CD14-positive monocyte (primary cell): ENCODE measurements at regions not wholly inside any gene's neighbourhood (a gene's known extent, or its start where the extent isn't known, plus 50 kb on each side); places are given as distances from the start of the nearest gene placed in this dataset.
"Not testable (repeated sequence)": the region's sequence is repeated elsewhere in the genome, so short reads cannot be mapped to it uniquely, and the experiment has no call there.

Experiments
- DNase-seq, 3 donors: peaks; one replicate each; pipeline ENCODE4 v3.0.0-alpha.2; 2011 to 2022
- H2AFZ ChIP-seq: 2 replicates; pipeline ENCODE4 v1.6.0; 2012; ENCODE audit warnings: mild to moderate bottlenecking, low read depth, low read length, inconsistent platforms; ENCODE audit not compliant: insufficient read depth, poor library complexity, severe bottlenecking
- H3K27ac ChIP-seq, 2 donors: 1 replicate in 1 of 2; 2 replicates in 1 of 2; pipeline ENCODE4 v1.5.1; 2012 to 2013; ENCODE audit warnings: low read length in 2 of 2, control low read depth in 1 of 2, inconsistent platforms in 1 of 2, low read depth in 1 of 2, mild to moderate bottlenecking in 1 of 2
- H3K27me3 ChIP-seq, 2 donors: one replicate each; pipeline versions ENCODE4 v1.6.0 to v1.6.1; 2011 to 2013; ENCODE audit warnings: low read length in 2 of 2; ENCODE audit not compliant: control insufficient read depth in 2 of 2, insufficient read depth in 2 of 2
- H3K36me3 ChIP-seq, 2 donors: replicated peaks in 1 of 2; 1 replicate in 1 of 2; 2 replicates in 1 of 2; pipeline versions ENCODE4 v1.5.1 to v1.6.1; 2012 to 2013; ENCODE audit warnings: low read length in 2 of 2, control low read depth in 1 of 2, inconsistent platforms in 1 of 2, mild to moderate bottlenecking in 1 of 2; ENCODE audit not compliant: insufficient read depth in 2 of 2, control insufficient read depth in 1 of 2
- H3K4me1 ChIP-seq, 2 donors: 1 replicate in 1 of 2; 2 replicates in 1 of 2; pipeline versions ENCODE4 v1.5.1 to v1.6.1; 2012 to 2013; ENCODE audit warnings: low read length in 2 of 2, control low read depth in 1 of 2, inconsistent platforms in 1 of 2, mild to moderate bottlenecking in 1 of 2, moderate library complexity in 1 of 2; ENCODE audit not compliant: insufficient read depth in 2 of 2, control insufficient read depth in 1 of 2
- H3K4me2 ChIP-seq: replicated peaks from 2 replicates; pipeline ENCODE3; 2012; ENCODE audit warnings: low read length, moderate library complexity, mild to moderate bottlenecking; ENCODE audit not compliant: poor library complexity, severe bottlenecking; ENCODE audit errors: extremely low read depth
- H3K4me3 ChIP-seq, 3 experiments: fragments of 200-600 bp in 1 of 3; sonication (generic) in 1 of 3; replicated peaks in 1 of 3; 1 replicate in 2 of 3; 2 replicates in 1 of 3; pipeline ENCODE4 v1.5.1; 2011 to 2013; ENCODE audit warnings: low read length in 3 of 3, mild to moderate bottlenecking in 3 of 3, control low read depth in 2 of 3, low read depth in 2 of 3, inconsistent platforms in 1 of 3, moderate library complexity in 1 of 3
- H3K79me2 ChIP-seq: 2 replicates; pipeline ENCODE4 v1.6.0; 2012; ENCODE audit warnings: mild to moderate bottlenecking, control low read depth, inconsistent platforms, low read length, moderate library complexity; ENCODE audit not compliant: insufficient read depth
- H3K9ac ChIP-seq: 2 replicates; pipeline ENCODE4 v1.6.0; 2017; ENCODE audit warnings: low read length, mild to moderate bottlenecking; ENCODE audit not compliant: insufficient read depth, poor library complexity, severe bottlenecking
- H3K9me3 ChIP-seq, 2 donors: replicated peaks in 1 of 2; 1 replicate in 1 of 2; 2 replicates in 1 of 2; pipeline versions ENCODE4 v1.5.1 to v1.6.1; 2012 to 2013; ENCODE audit warnings: low read length in 2 of 2, control low read depth in 1 of 2; ENCODE audit not compliant: control insufficient read depth in 1 of 2, insufficient read depth in 1 of 2
- H4K20me1 ChIP-seq: 2 replicates; pipeline ENCODE4 v1.6.0; 2012; ENCODE audit warnings: mild to moderate bottlenecking, low read length, control low read depth, moderate library complexity; ENCODE audit not compliant: insufficient read depth
- H3K27ac Mint-ChIP-seq, 7 donors: one replicate each; pipeline ENCODE4 v1.8.0; 2020; ENCODE audit warnings: mild to moderate bottlenecking in 7 of 7, mixed read lengths in 7 of 7, moderate library complexity in 6 of 7, inconsistent platforms in 2 of 7
- H3K27me3 Mint-ChIP-seq, 3 donors: one replicate each; pipeline ENCODE4 v1.8.0; 2021 to 2022; ENCODE audit warnings: low read depth in 3 of 3, mild to moderate bottlenecking in 3 of 3, mixed read lengths in 3 of 3, moderate library complexity in 3 of 3, inconsistent platforms in 1 of 3
- H3K36me3 Mint-ChIP-seq, 2 donors: one replicate each; pipeline ENCODE4 v1.8.0; 2020; ENCODE audit warnings: mixed read lengths in 2 of 2, inconsistent platforms in 1 of 2, mild to moderate bottlenecking in 1 of 2
- H3K4me1 Mint-ChIP-seq: one replicate; pipeline ENCODE4 v1.8.0; 2020; ENCODE audit warnings: mild to moderate bottlenecking, mixed read lengths
- H3K4me3 Mint-ChIP-seq, 2 donors: one replicate each; pipeline ENCODE4 v1.8.0; 2020; ENCODE audit warnings: mild to moderate bottlenecking in 2 of 2, mixed read lengths in 2 of 2, moderate library complexity in 1 of 2
- H3K9me3 Mint-ChIP-seq, 7 donors: one replicate each; pipeline ENCODE4 v1.8.0; 2020 to 2022; ENCODE audit warnings: mixed read lengths in 7 of 7, mild to moderate bottlenecking in 6 of 7, moderate library complexity in 6 of 7, inconsistent platforms in 2 of 7
- CTCF ChIP-seq: fragments of 200-600 bp; IDR thresholded peaks from one replicate; pipeline ENCODE4 v1.8.0; 2022; ENCODE audit warnings: antibody characterized with exemption, mild to moderate bottlenecking
- WGBS: methylation state at CpG from one replicate; pipeline ENCODE4 v1.1.5; 2013; ENCODE audit warnings: missing lambda C conversion rate; ENCODE audit not compliant: insufficient coverage; 5-methylcytosine and 5-hydroxymethylcytosine counted together
- intact Hi-C, 2 donors: fragments of 100-400 bp; cut with micrococcal nuclease; formaldehyde crosslinking; loops; one replicate each; pipeline versions ENCODE4 v1.15.0 to v1.15.1; 2023

GRCh38 chr3:146702237-146702636 lies 97.1 kb upstream of the PLSCR5 start:
- Mint-ChIP-seq H3K4me3 (no peak overlapping the region), H3K27me3 (no peaks in the 10 kb centered on the region), H3K4me1 (no peaks in the 10 kb centered on the region), H3K9me3 (peaks cover 0 to 10% (median 2%) of the 10 kb centered on the region in 7 donors), H3K36me3 (no peaks in the 10 kb centered on the region), H3K27ac (no peak overlapping the region)
- intact Hi-C loops, result no loop called here
- no peaks in the 10 kb centered on the region for H3K4me1 ChIP-seq
- no peak overlapping the region for H3K9ac ChIP-seq
- WGBS, result 94% methylated on average over 4 of the region's 5 CpGs
- H3K4me2 ChIP-seq, result no peak overlapping the region
- H3K4me3 ChIP-seq, result no peak overlapping the region
- H4K20me1 ChIP-seq, result no peaks in the 10 kb centered on the region
- H3K36me3 ChIP-seq, result no peaks in the 10 kb centered on the region
- H3K27me3 ChIP-seq, result no peaks in the 10 kb centered on the region
- no peak overlapping the region for H3K27ac ChIP-seq
- H3K79me2 ChIP-seq, result no peaks in the 10 kb centered on the region
- H2AFZ ChIP-seq, result no peak overlapping the region
- H3K9me3 ChIP-seq, result peaks cover 0 to 9% of the 10 kb centered on the region in 2 donors
- no peak for DNase-seq
- no peak for TF ChIP-seq CTCF

- Mint-ChIP-seq H3K9me3 (peaks cover 0 to 10% (median 2%) of the 10 kb centered on the region in 7 donors), H3K27ac (no peak overlapping the region), H3K4me3 (no peak overlapping the region), H3K36me3 (no peaks in the 10 kb centered on the region), H3K4me1 (no peaks in the 10 kb centered on the region), H3K27me3 (no peaks in the 10 kb centered on the region)
- Histone ChIP-seq H3K4me3 (no peak overlapping the region), H3K27ac (no peak overlapping the region), H3K9me3 (peaks cover 0 to 9% of the 10 kb centered on the region in 2 donors), H2AFZ (no peak overlapping the region), H3K9ac (no peak overlapping the region), H3K36me3 (no peaks in the 10 kb centered on the region), H3K4me1 (no peaks in the 10 kb centered on the region), H3K79me2 (no peaks in the 10 kb centered on the region), H3K27me3 (no peaks in the 10 kb centered on the region), H4K20me1 (no peaks in the 10 kb centered on the region), H3K4me2 (no peak overlapping the region)
- no peak for TF ChIP-seq CTCF
- DNase-seq, result no peak
- 38% methylated on average over 1 of the region's 3 CpGs for WGBS
- intact Hi-C loops, result no loop called here
These were observed 96.1 kb upstream of the PLSCR5 start for GRCh38 chr3:146701246-146701645.

- H3K4me3 ChIP-seq, H2AFZ ChIP-seq, H3K4me3 Mint-ChIP-seq, H3K27ac ChIP-seq, H3K4me2 ChIP-seq, H3K27ac Mint-ChIP-seq, H4K20me1 ChIP-seq, H3K27me3 Mint-ChIP-seq, H3K36me3 ChIP-seq, DNase-seq, H3K4me1 ChIP-seq, H3K79me2 ChIP-seq, H3K9ac ChIP-seq, H3K27me3 ChIP-seq, H3K9me3 ChIP-seq, H3K36me3 Mint-ChIP-seq, intact Hi-C loops, H3K4me1 Mint-ChIP-seq: not testable (repeated sequence)
- H3K9me3 Mint-ChIP-seq, result peaks cover 0 to 11% (median 2%) of the 10 kb centered on the region in 7 donors
These were observed 94.9 kb upstream of the PLSCR5 start for GRCh38 chr3:146700025-146700424.
